ENCODE measurements at regions not wholly inside any gene's neighbourhood (a gene's known extent, or its start where the extent isn't known, plus 50 kb on each side); places are given as distances from the start of the nearest gene placed in this dataset.

DNA sequence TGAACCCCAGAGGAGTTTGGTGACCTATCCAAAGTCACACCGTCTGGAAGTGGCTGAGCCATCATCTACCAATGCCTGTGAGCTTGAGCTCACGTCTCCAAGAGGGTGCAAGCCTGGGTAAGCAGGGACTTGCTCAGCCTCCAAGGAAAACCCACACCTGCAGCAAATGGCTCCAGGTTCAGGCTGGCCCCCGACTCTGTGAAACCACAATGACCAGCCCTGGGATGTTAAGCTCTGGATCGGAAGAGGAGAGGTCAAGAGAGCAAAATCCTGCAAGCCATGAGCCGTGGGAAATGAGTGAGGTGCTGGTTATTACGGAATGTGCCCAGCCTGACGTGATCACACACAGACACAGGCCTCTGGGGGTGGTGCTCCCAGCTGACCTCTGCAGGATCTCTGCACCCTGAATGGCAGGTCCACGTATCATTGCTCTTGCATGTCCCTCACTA lies 94.1 kb upstream of the OTOS start:
- H3K27me3 Mint-ChIP-seq (ENCODE audit: low read depth) = peaks cover 12% of the 10 kb centered on the region
- TF ChIP-seq, protein P1, sequence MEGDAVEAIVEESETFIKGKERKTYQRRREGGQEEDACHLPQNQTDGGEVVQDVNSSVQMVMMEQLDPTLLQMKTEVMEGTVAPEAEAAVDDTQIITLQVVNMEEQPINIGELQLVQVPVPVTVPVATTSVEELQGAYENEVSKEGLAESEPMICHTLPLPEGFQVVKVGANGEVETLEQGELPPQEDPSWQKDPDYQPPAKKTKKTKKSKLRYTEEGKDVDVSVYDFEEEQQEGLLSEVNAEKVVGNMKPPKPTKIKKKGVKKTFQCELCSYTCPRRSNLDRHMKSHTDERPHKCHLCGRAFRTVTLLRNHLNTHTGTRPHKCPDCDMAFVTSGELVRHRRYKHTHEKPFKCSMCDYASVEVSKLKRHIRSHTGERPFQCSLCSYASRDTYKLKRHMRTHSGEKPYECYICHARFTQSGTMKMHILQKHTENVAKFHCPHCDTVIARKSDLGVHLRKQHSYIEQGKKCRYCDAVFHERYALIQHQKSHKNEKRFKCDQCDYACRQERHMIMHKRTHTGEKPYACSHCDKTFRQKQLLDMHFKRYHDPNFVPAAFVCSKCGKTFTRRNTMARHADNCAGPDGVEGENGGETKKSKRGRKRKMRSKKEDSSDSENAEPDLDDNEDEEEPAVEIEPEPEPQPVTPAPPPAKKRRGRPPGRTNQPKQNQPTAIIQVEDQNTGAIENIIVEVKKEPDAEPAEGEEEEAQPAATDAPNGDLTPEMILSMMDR (IDR thresholded peaks at IDR 0.05; ENCODE audit: unreplicated experiment in 3 of 3) = no peak
- peak overlapping the region in 1 of 3 experiments; percentile 65 for H3K27ac Mint-ChIP-seq
- peaks cover 49% of the 10 kb centered on the region for H3K4me1 Mint-ChIP-seq
- peaks cover 6% of the 10 kb centered on the region for H3K9me3 Mint-ChIP-seq
- H3K4me3 Mint-ChIP-seq = peak overlapping the region in 2 of 3 experiments; percentile 19 to 44
- no peaks in the 10 kb centered on the region for H3K36me3 Mint-ChIP-seq (ENCODE audit: low read depth)

DNA sequence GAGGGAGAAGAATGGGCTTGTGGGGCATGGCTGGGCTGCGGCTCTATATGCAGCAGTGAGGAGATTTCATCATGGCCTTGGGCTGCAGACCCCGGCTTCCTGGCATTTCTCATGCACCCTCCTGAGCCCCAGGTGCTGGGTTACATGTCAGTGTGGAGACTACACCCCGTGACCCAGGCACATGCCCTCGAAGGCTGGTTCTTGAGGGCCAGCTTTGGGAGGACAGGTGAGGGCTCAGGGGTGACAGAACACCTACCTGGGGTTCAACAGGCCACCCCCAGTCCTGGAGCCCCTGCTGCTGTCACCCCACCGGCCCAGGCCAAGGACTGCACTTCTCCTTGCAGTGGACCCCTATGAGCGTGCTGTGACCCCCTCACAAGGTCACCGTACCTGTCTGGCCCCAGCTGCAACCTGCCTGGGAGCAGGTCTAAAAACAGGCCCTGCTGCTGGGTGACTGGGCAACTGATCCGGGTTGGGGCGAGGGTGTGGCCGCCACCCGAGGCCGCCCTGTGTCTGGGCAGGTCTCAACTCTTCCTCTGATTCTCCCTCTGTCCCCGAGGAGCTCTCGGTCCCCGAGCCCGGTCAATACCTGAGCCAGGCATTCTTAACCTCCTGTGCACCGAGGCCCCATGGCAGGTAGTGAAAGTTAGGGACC lies 94.8 kb upstream of the OTOS start:
- Mint-ChIP-seq H3K36me3 (ENCODE audit: low read depth) (no peaks in the 10 kb centered on the region), H3K9me3 (peaks cover 3% of the 10 kb centered on the region), H3K27me3 (ENCODE audit: low read depth) (peaks cover 12% of the 10 kb centered on the region), H3K27ac (peak overlapping the region in 1 of 3 experiments; percentile 65), H3K4me3 (peak overlapping the region in 1 of 3 experiments; percentile 19), H3K4me1 (peaks cover 55% of the 10 kb centered on the region)
- TF ChIP-seq, protein P1 (IDR thresholded peaks at IDR 0.05; ENCODE audit: unreplicated experiment in 3 of 3) = no peak

DNA sequence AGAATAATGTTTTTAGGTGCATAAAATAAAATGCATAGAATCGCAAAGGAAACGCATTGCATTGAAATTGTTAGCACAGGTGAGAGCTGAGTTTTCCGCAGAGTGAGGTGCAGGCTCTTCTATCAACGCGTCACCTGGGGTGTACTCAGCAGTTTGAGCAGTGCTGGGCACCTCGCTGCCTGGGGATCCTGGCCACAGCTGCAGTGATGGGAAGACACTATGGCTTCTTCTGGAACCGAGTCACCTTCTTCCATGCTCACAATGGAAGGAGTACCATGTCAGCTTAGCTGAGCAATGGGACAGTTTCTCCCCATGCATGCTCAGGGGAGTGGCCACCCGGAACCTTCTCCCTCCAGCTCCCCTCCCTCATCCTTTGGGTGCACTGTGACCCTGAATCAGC lies 95.4 kb upstream of the OTOS start:
- TF ChIP-seq, protein P1 (IDR thresholded peaks at IDR 0.05; ENCODE audit: unreplicated experiment in 3 of 3) = no peak
- H3K27me3 Mint-ChIP-seq (ENCODE audit: low read depth) = peaks cover 7% of the 10 kb centered on the region
- H3K27ac Mint-ChIP-seq = peak overlapping the region in 2 of 3 experiments; percentile 68 to 74
- H3K9me3 Mint-ChIP-seq = peaks cover 3% of the 10 kb centered on the region
- H3K4me3 Mint-ChIP-seq = peak overlapping the region in 1 of 3 experiments; percentile 8
- peaks cover 54% of the 10 kb centered on the region for H3K4me1 Mint-ChIP-seq
- no peaks in the 10 kb centered on the region for H3K36me3 Mint-ChIP-seq (ENCODE audit: low read depth)

DNA sequence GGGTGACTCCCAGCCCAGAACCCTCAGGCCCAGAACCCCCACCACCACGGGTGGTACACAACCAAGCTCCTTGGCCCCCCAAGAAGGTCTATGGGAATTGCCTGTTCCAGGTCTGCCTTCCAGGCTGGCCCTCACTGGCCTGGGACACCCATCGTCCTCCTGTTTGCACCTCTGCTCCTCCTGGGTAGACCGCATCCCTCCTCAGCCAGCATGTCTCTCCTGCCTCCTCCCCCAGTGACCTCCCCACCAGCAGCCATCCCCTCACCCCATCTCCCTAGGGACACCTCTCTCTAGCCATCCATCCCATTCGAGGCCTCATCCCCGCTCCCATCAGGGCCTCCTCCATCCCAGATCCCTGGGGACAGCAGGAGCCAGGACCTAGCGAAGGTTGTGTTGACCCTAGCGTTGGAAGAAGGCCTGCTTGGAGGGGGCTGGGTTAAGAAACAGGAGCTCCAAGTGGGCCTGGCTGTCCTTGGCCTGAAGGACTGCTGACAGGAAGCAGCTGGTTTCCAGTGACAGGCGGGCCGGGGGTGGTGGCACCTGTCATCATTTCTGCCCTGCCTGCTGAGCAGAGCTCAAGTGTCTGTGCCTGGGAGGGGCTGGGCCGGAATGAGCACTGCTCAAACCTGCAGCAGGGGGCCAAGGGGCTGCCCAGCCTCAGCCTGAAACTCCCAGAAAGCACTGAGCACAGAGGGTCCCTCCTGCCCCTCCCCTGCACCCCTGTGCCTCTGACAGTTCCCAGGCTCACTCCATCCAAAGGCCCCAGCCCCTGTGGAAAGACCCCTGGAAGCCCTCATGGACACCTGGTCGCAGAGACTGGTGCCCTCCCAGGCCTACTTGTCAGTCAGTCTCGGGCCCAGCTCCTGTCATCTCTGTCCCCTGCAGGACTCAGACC lies 96.0 kb upstream of the OTOS start:
- Mint-ChIP-seq H3K27me3 (ENCODE audit: low read depth) (peaks cover 7% of the 10 kb centered on the region), H3K4me3 (peak overlapping the region in 1 of 3 experiments; percentile 8)
- TF ChIP-seq, protein P1 (IDR thresholded peaks at IDR 0.05; ENCODE audit: unreplicated experiment in 3 of 3) = no peak

DNA sequence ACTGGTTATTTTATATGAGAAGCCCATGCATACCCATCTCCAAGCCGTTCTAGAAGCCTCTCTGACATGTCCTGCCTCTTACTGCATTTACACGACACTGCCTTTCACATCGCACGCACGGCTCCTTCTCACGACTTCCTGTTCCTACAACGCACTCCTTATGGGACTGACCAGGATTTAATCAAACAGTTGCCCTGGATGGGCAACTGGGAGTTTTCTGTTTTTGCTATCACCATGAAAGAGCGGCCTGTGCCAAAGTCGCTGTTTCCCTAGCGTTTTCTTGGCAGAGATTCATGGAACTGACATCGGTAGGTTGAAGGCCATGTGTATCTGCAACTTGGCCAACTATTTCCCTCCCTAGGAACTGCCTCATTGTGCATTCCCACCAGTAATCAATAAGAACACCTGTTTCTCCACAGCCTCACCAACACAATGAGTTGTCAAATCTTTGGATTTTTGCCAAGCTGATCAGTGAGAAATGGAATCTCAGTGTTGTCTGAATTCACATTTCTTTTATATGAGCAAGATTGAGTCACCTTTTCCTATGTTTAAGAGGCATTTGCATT lies 97.2 kb upstream of the OTOS start:
- H3K36me3 Mint-ChIP-seq (ENCODE audit: low read depth) = no peaks in the 10 kb centered on the region
- peaks cover 3% of the 10 kb centered on the region for H3K9me3 Mint-ChIP-seq

More for the DNA sequence above, 96.0 kb upstream of the OTOS start:
- Mint-ChIP-seq H3K4me1 (peaks cover 54% of the 10 kb centered on the region), H3K9me3 (peaks cover 3% of the 10 kb centered on the region), H3K36me3 (ENCODE audit: low read depth) (no peaks in the 10 kb centered on the region), H3K27ac (peak overlapping the region; percentile 45 to 74 (median 68))

More for the DNA sequence above, 97.2 kb upstream of the OTOS start:
- peaks cover 7% of the 10 kb centered on the region for H3K27me3 Mint-ChIP-seq (ENCODE audit: low read depth)
- peaks cover 54% of the 10 kb centered on the region for H3K4me1 Mint-ChIP-seq
- H3K4me3 Mint-ChIP-seq = peak overlapping the region in 2 of 3 experiments; percentile 17
- H3K27ac Mint-ChIP-seq = peak overlapping the region; percentile 54 to 68 (median 63)
- TF ChIP-seq, protein P1 (IDR thresholded peaks at IDR 0.05; ENCODE audit: unreplicated experiment in 3 of 3) = no peak
